ENCODE measurements at regions not wholly inside any gene's neighbourhood (a gene's known extent, or its start where the extent isn't known, plus 50 kb on each side); places are given as distances from the start of the nearest gene placed in this dataset.

DNA sequence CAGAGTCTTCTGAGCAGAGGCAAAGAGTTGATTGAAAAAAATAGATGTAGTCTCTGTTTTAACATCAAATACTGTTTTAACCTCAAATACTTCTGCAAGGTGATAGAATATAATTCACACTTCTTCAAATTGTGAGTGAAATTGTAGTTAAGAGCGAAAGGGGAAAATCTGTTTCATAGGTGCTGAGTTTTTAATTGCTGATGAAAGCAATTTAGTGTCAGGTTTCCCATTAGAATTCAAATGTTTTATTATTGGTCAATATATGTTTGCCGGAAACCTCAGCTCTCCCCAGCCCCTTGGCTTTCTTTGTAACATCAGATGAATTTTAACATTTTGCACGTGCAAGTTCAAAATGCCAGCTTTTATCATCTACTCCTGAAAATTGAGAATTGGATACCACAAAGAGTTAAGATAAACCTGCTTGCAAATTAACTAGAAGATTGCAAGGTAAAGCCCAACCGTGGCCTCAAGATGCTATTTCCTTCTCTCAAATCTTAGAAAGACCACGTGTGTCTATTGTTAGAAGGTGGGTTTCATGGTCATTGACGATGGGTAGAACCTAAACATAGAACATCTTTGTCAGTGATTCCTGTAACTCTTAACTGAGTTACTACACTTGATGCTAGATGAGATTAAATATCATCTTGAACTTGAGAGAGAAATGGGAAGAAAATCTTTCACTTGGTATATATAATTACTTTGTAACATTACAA, 1824.2 kb upstream of the TENM3 start:
- 45% methylated on average over 6 of the region's 6 CpGs for WGBS
- no peak overlapping the region for H3K27ac ChIP-seq (ENCODE audit: low read length)
- no peak for ATAC-seq
- H3K27me3 ChIP-seq (ENCODE audit: control insufficient read depth, insufficient read depth), result no peaks in the 10 kb centered on the region
- no peaks in the 10 kb centered on the region for H3K9me3 ChIP-seq (ENCODE audit: control insufficient read depth, low read length)
- no peak overlapping the region for H3K4me3 ChIP-seq (ENCODE audit: low read length)
- intact Hi-C loops (cut with DNase I), result no loop called here
- no peak for DNase-seq
- no peaks in the 10 kb centered on the region for H3K4me1 ChIP-seq (ENCODE audit: control insufficient read depth, insufficient read depth, low read length)

- no peak overlapping the region for H3K27ac ChIP-seq (ENCODE audit: low read length)
- H3K4me1 ChIP-seq (ENCODE audit: control insufficient read depth, insufficient read depth, low read length), result no peaks in the 10 kb centered on the region
- ATAC-seq (no peak), DNase-seq (no peak)
- H3K9me3 ChIP-seq (ENCODE audit: control insufficient read depth, low read length), result no peaks in the 10 kb centered on the region
- no peak overlapping the region for H3K4me3 ChIP-seq (ENCODE audit: low read length)
- no peaks in the 10 kb centered on the region for H3K27me3 ChIP-seq (ENCODE audit: control insufficient read depth, insufficient read depth)
- intact Hi-C loops (cut with DNase I), result no loop called here
- WGBS, result 61% methylated on average over 5 of the region's 5 CpGs
These were observed 1820.1 kb upstream of the TENM3 start for GRCh38 chr4:180422989-180423711.

- H3K27ac ChIP-seq (ENCODE audit: low read length), result no peak overlapping the region
- H3K4me1 ChIP-seq (ENCODE audit: control insufficient read depth, insufficient read depth, low read length), result no peaks in the 10 kb centered on the region
- H3K4me3 ChIP-seq (ENCODE audit: low read length), result no peak overlapping the region
- ATAC-seq (no peak), DNase-seq (no peak)
- no peaks in the 10 kb centered on the region for H3K9me3 ChIP-seq (ENCODE audit: control insufficient read depth, low read length)
- intact Hi-C loops (cut with DNase I), result no loop called here
- 50% methylated on average over 4 of the region's 4 CpGs for WGBS
- no peaks in the 10 kb centered on the region for H3K27me3 ChIP-seq (ENCODE audit: control insufficient read depth, insufficient read depth)
These were observed 1819.5 kb upstream of the TENM3 start for GRCh38 chr4:180423712-180424057.

- no peaks in the 10 kb centered on the region for H3K4me1 ChIP-seq (ENCODE audit: control insufficient read depth, insufficient read depth, low read length)
- no peak overlapping the region for H3K4me3 ChIP-seq (ENCODE audit: low read length)
- 72% methylated on average over 3 of the region's 3 CpGs for WGBS
- no peaks in the 10 kb centered on the region for H3K27me3 ChIP-seq (ENCODE audit: control insufficient read depth, insufficient read depth)
- no peaks in the 10 kb centered on the region for H3K9me3 ChIP-seq (ENCODE audit: control insufficient read depth, low read length)
- intact Hi-C loops (cut with DNase I), result no loop called here
- ATAC-seq (no peak), DNase-seq (no peak)
- H3K27ac ChIP-seq (ENCODE audit: low read length), result no peak overlapping the region
These were observed 1816.3 kb upstream of the TENM3 start for GRCh38 chr4:180426938-180427337.

DNA sequence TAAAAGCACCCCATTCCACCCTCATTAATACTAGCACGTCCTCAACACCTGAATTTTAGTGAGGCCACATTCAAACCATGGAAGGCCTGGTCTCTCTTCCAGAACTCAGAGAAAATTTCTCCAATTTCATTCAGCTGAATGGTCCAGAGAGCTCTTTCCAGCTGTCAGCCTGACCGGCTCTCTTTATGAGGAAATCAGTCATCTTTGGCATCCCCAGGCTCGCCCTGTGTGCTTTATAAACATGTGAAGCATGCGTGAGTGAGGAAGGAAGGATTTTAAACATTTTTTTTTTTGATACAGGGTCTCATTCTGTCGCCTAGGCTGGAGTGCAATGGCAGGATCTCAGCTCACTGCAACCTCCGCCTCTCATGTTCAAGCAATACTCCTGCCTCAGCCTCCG, 1812.9 kb upstream of the TENM3 start:
- no peak for ATAC-seq
- intact Hi-C loops (cut with DNase I), result no loop called here
- WGBS, result 61% methylated on average over 7 of the region's 7 CpGs

GRCh38 chr4:180434131-180434895, 1808.9 kb upstream of the TENM3 start:
- no peaks in the 10 kb centered on the region for H3K27me3 ChIP-seq (ENCODE audit: control insufficient read depth, insufficient read depth)
- DNase-seq (no peak), ATAC-seq (no peak)
- no peaks in the 10 kb centered on the region for H3K9me3 ChIP-seq (ENCODE audit: control insufficient read depth, low read length)
- intact Hi-C loops (cut with DNase I), result no loop called here
- no peak overlapping the region for H3K27ac ChIP-seq (ENCODE audit: low read length)
- H3K4me1 ChIP-seq (ENCODE audit: control insufficient read depth, insufficient read depth, low read length), result no peaks in the 10 kb centered on the region
- no peak overlapping the region for H3K4me3 ChIP-seq (ENCODE audit: low read length)
- 66% methylated on average over 3 of the region's 3 CpGs for WGBS

More for the DNA sequence above, 1812.9 kb upstream of the TENM3 start:
- no peak for DNase-seq
- no peak overlapping the region for H3K27ac ChIP-seq (ENCODE audit: low read length)
- H3K9me3 ChIP-seq (ENCODE audit: control insufficient read depth, low read length), result no peaks in the 10 kb centered on the region
- no peak overlapping the region for H3K4me3 ChIP-seq (ENCODE audit: low read length)
- no peaks in the 10 kb centered on the region for H3K27me3 ChIP-seq (ENCODE audit: control insufficient read depth, insufficient read depth)
- H3K4me1 ChIP-seq (ENCODE audit: control insufficient read depth, insufficient read depth, low read length), result no peaks in the 10 kb centered on the region

DNA sequence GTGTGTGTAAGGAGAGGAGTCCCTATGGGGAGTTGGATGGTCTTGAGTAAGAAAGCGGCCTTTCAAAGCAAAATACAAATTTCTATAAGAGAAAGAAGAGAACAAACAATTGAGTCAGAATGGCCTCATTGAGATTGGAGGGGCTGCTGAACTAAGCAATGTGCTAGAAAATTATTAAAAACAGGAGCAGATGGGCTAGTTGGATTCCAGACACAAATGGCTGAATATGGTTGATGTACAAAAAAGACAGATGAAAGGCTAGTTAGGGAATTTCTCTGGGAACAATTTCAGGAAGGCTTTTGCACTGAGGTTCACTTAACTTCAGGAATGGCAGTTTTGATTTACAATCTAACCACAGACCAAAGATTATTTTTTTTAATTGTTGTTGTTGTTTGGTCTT, 1806.8 kb upstream of the TENM3 start:
- H3K27ac ChIP-seq (ENCODE audit: low read length), result no peak overlapping the region
- 84% methylated on average over 1 of the region's 1 CpG for WGBS

GRCh38 chr4:180437601-180438000, 1805.6 kb upstream of the TENM3 start:
- DNase-seq (no peak), ATAC-seq (no peak)
- Histone ChIP-seq H3K27me3 (ENCODE audit: control insufficient read depth, insufficient read depth) (no peaks in the 10 kb centered on the region), H3K9me3 (ENCODE audit: control insufficient read depth, low read length) (no peaks in the 10 kb centered on the region), H3K27ac (ENCODE audit: low read length) (no peak overlapping the region), H3K4me3 (ENCODE audit: low read length) (no peak overlapping the region), H3K4me1 (ENCODE audit: control insufficient read depth, insufficient read depth, low read length) (no peaks in the 10 kb centered on the region)
- WGBS, result 68% methylated on average over 5 of the region's 5 CpGs
- intact Hi-C loops (cut with DNase I), result no loop called here

More for the DNA sequence above, 1806.8 kb upstream of the TENM3 start:
- no peak for DNase-seq
- intact Hi-C loops (cut with DNase I), result no loop called here
- no peak overlapping the region for H3K4me3 ChIP-seq (ENCODE audit: low read length)
- ATAC-seq, result no peak
- H3K4me1 ChIP-seq (ENCODE audit: control insufficient read depth, insufficient read depth, low read length), result no peaks in the 10 kb centered on the region
- H3K9me3 ChIP-seq (ENCODE audit: control insufficient read depth, low read length), result no peaks in the 10 kb centered on the region
- no peaks in the 10 kb centered on the region for H3K27me3 ChIP-seq (ENCODE audit: control insufficient read depth, insufficient read depth)

DNA sequence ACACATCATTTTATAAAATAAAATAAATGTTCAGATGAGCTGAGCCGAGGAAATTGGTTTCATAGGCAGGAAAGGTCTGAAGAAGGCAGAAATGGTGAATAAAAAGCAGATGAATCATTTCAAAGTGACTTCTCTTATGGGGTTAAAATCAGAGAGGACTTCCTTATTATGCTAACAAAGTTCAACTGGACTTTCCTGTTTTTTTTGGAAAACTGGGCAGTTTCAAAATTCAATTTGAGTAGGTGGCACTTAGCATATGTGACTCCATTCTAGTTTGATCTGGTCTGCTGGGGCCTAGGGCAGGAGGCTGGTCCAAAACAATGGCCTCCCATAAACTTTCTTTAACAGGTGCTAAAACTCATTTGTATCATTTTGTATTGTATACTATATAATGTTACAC, 1794.9 kb upstream of the TENM3 start:
- Histone ChIP-seq H3K27ac (ENCODE audit: low read length) (no peak overlapping the region), H3K27me3 (ENCODE audit: control insufficient read depth, insufficient read depth) (no peaks in the 10 kb centered on the region), H3K4me1 (ENCODE audit: control insufficient read depth, insufficient read depth, low read length) (no peaks in the 10 kb centered on the region), H3K9me3 (ENCODE audit: control insufficient read depth, low read length) (no peaks in the 10 kb centered on the region), H3K4me3 (ENCODE audit: low read length) (no peak overlapping the region)
- intact Hi-C loops (cut with DNase I), result no loop called here
- DNase-seq (no peak), ATAC-seq (no peak)
- WGBS, result 73% methylated on average over 1 of the region's 1 CpG

GRCh38 chr4:180449395-180449956, 1793.7 kb upstream of the TENM3 start:
- Histone ChIP-seq H3K4me1 (ENCODE audit: control insufficient read depth, insufficient read depth, low read length) (no peaks in the 10 kb centered on the region), H3K27ac (ENCODE audit: low read length) (no peak overlapping the region), H3K27me3 (ENCODE audit: control insufficient read depth, insufficient read depth) (no peaks in the 10 kb centered on the region), H3K9me3 (ENCODE audit: control insufficient read depth, low read length) (no peaks in the 10 kb centered on the region), H3K4me3 (ENCODE audit: low read length) (no peak overlapping the region)
- intact Hi-C loops (cut with DNase I), result no loop called here
- ATAC-seq (no peak), DNase-seq (no peak)
- 30% methylated on average over 6 of the region's 6 CpGs for WGBS

- ATAC-seq, result no peak
These were observed 1788.0 kb upstream of the TENM3 start for GRCh38 chr4:180455226-180455625.

More at GRCh38 chr4:180455226-180455625, 1788.0 kb upstream of the TENM3 start:
- Histone ChIP-seq H3K9me3 (ENCODE audit: control insufficient read depth, low read length) (no peaks in the 10 kb centered on the region), H3K27ac (ENCODE audit: low read length) (no peak overlapping the region), H3K4me1 (ENCODE audit: control insufficient read depth, insufficient read depth, low read length) (no peaks in the 10 kb centered on the region), H3K4me3 (ENCODE audit: low read length) (no peak overlapping the region), H3K27me3 (ENCODE audit: control insufficient read depth, insufficient read depth) (no peaks in the 10 kb centered on the region)
- intact Hi-C loops (cut with DNase I), result no loop called here
- no peak for DNase-seq
- WGBS, result 65% methylated on average over 3 of the region's 3 CpGs
